ENCODE measurements at regions not wholly inside any gene's neighbourhood (a gene's known extent, or its start where the extent isn't known, plus 50 kb on each side); places are given as distances from the start of the nearest gene placed in this dataset.

DNA sequence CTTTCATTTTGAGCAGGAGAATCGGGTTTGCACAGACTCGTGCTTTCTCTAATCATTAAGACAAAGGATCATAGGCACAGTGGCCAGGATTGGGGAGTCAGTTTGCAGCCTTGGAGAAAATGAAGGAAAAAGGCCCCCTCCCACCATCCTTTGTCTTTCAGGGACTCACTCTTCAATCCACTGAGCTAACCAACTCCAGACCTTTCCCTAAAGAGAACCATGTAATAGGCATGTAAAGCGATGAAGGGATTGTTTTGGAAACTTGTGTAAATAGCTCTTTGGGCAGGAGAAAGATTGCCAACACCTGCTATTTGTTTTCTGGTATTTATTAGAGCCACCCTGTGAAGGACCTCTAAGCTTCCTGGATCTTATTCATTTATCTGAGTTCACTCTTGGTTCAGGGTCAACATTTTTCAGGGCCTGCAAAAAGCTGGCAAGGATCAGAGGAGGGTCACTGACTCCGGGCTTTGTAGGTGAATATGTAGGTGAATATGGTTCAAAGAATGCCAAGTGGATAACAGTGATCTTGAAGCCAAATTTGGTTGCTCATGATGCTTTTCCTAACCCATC lies 192.6 kb upstream of the FGGY start:
- H3K27ac Mint-ChIP-seq: no peak overlapping the region
- H3K4me3 Mint-ChIP-seq: no peak overlapping the region
- no peaks in the 10 kb centered on the region for H3K4me1 Mint-ChIP-seq
- H3K36me3 Mint-ChIP-seq (ENCODE audit: low read depth): no peaks in the 10 kb centered on the region
- H3K27me3 Mint-ChIP-seq: no peaks in the 10 kb centered on the region
- no peak for ATAC-seq (replicated peaks)
- no peaks in the 10 kb centered on the region for H3K9me3 Mint-ChIP-seq

DNA sequence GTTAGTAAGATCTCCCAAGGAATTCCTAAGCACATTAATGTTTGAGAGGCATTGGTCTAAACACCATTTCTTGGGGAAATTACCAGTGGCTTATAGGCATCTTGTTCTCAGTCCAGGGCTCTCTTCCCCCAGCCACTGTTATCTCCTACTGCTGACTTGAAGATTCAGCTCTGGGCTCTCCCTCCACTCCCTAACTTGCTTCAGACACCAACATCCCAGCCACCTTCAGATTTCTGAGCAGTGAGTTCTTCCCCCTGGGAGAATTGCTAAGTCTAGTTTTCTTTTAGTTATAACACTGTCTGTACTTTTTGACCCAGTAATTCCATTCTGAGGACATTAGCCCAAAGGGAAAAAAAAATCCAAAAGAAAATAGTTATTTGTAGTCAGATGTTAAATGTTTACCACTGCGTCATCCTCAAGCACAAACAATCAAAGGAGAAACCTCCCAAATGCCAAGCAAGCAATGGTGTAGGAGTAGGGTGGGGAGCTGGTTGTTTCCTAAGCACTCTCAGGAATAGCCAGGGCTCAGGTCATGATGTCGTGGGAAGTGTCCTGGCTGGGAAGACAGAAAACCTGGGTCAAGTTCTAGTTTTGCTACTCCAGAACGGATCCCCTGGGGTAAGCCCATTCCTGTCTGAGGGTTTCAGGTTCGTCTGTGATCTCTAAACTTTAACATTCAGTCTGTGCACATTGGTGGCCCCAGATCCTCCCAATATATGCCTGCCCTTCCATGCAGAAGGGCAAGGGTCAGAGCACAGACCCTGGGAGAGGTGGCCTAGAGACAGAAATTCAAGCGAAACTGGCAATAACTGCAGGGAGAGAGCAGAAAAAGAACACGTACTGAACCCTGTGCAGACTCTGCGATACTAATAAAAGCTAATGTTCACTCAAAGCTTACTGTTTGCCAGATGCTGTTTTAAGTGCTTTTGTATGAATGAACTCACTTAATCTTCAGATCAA lies 191.1 kb upstream of the FGGY start:
- Mint-ChIP-seq H3K4me3 (no peak overlapping the region), H3K9me3 (no peaks in the 10 kb centered on the region), H3K27me3 (no peaks in the 10 kb centered on the region), H3K4me1 (no peaks in the 10 kb centered on the region), H3K27ac (peak overlapping the region; percentile 57), H3K36me3 (ENCODE audit: low read depth) (no peaks in the 10 kb centered on the region)
- no peak for ATAC-seq (replicated peaks)

- no peak overlapping the region for H3K27ac Mint-ChIP-seq
- H3K9me3 Mint-ChIP-seq: no peaks in the 10 kb centered on the region
- no peak for ATAC-seq (replicated peaks)
- H3K4me3 Mint-ChIP-seq: no peak overlapping the region
- H3K36me3 Mint-ChIP-seq (ENCODE audit: low read depth): no peaks in the 10 kb centered on the region
- H3K27me3 Mint-ChIP-seq: no peaks in the 10 kb centered on the region
- no peaks in the 10 kb centered on the region for H3K4me1 Mint-ChIP-seq
Observed at GRCh38 chr1:59107516-59107915, 189.4 kb upstream of the FGGY start.

DNA sequence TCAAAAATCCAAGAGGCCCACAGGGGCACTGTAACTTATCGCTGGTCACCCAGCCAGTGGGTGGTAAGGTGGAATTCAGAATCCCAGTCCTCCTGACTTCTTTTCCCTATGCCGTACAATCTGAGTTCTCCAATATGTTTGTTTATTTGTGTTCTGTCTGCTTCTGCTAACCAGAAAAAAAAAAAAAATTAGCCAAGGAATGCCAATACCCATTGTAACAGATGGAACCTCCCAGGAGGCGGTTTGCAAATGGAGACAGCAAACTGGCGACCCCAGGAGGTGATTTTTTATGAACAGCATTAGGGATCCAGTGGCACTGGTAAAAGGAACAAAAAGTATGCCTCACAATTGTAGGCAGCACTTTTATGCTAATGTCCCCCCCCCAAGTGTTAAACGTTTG lies 189.0 kb upstream of the FGGY start:
- Mint-ChIP-seq H3K27me3 (no peaks in the 10 kb centered on the region), H3K4me3 (no peak overlapping the region), H3K27ac (no peak overlapping the region), H3K9me3 (no peaks in the 10 kb centered on the region), H3K4me1 (no peaks in the 10 kb centered on the region), H3K36me3 (ENCODE audit: low read depth) (no peaks in the 10 kb centered on the region)
- no peak for ATAC-seq (replicated peaks)

GRCh38 chr1:59108481-59109317 lies 188.2 kb upstream of the FGGY start:
- no peak overlapping the region for H3K4me3 Mint-ChIP-seq
- ATAC-seq (replicated peaks): no peak

DNA sequence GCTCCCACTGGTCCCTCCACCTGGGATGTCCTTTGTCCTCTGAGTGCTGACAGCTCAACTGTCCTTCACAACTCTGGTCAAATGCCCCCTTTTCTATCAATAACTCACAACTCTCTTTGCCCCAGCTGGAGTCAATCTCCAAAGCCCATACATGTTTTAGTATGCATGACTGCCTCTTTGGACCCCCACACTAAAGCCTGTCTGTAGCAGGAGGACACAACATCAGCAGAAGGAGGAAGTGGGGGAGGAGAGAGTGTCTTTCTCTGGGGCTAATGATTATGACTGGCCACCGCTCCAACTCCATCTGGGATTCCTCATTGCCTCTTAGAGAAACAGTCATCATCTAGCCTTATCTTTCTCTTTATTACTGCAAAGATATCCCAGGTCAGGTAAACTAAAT lies 186.6 kb upstream of the FGGY start:
- Mint-ChIP-seq H3K27me3 (no peaks in the 10 kb centered on the region), H3K4me3 (no peak overlapping the region), H3K4me1 (no peaks in the 10 kb centered on the region), H3K27ac (no peak overlapping the region), H3K9me3 (no peaks in the 10 kb centered on the region), H3K36me3 (ENCODE audit: low read depth) (no peaks in the 10 kb centered on the region)
- no peak for ATAC-seq (replicated peaks)

More at GRCh38 chr1:59108481-59109317, 188.2 kb upstream of the FGGY start:
- no peak overlapping the region for H3K27ac Mint-ChIP-seq
- H3K4me1 Mint-ChIP-seq: no peaks in the 10 kb centered on the region
- H3K36me3 Mint-ChIP-seq (ENCODE audit: low read depth): no peaks in the 10 kb centered on the region
- H3K27me3 Mint-ChIP-seq: no peaks in the 10 kb centered on the region
- no peaks in the 10 kb centered on the region for H3K9me3 Mint-ChIP-seq

DNA sequence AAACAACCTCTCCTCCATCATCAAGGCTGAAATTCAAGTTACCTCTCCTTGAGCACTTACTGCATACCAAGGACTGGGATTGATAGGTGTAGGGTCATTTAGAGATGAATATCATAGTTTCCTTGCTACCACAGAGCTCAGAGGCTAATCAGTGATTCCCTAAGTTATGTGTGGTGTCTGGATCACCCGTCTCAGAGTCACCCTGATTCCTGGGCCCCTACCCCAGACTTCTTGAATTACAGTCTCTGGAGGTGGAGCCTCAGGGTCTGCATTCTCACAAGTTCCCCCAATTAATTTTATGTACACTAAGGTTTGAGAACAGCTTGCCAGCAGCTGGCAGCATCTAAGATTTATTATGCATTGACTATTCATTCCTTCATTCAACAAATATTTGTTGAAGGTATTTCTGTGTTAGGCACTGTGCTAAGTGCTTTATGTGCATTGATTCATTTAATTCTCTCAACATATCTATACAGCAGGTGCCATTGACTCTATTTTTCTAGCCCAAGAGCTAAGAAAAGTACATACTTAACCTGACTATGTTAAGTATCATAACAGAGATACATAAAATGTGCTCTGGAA lies 182.9 kb upstream of the FGGY start:
- no peaks in the 10 kb centered on the region for H3K36me3 Mint-ChIP-seq (ENCODE audit: low read depth)
- peaks cover 8% of the 10 kb centered on the region for H3K27me3 Mint-ChIP-seq
- no peaks in the 10 kb centered on the region for H3K9me3 Mint-ChIP-seq
- no peak for ATAC-seq (replicated peaks)
- no peaks in the 10 kb centered on the region for H3K4me1 Mint-ChIP-seq
- H3K4me3 Mint-ChIP-seq: no peak overlapping the region
- no peak overlapping the region for H3K27ac Mint-ChIP-seq

DNA sequence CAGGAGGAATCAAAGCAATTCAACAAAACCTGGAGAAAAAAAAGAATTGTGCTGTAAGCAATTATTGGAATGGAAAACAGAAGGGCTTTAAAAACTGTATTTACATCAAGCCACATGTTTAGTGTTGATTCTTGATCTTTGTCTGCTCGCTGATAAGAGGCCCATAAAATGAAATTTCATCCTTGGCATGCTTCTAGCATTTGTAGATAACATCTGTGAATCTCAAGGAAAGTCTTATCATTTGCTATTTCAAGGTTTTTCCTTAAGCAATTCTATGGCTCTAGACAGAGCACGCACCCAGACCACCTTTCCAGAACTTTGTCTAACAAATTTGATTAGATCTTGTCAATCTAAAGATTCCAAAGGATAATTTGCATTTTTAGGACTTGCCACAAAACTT lies 181.0 kb upstream of the FGGY start:
- Mint-ChIP-seq H3K4me3 (no peak overlapping the region), H3K36me3 (ENCODE audit: low read depth) (no peaks in the 10 kb centered on the region), H3K27me3 (peaks cover 8% of the 10 kb centered on the region), H3K4me1 (no peaks in the 10 kb centered on the region), H3K9me3 (no peaks in the 10 kb centered on the region), H3K27ac (no peak overlapping the region)
- ATAC-seq (replicated peaks): no peak

- Mint-ChIP-seq H3K4me1 (no peaks in the 10 kb centered on the region), H3K27me3 (peaks cover 8% of the 10 kb centered on the region), H3K36me3 (ENCODE audit: low read depth) (no peaks in the 10 kb centered on the region), H3K27ac (no peak overlapping the region), H3K9me3 (no peaks in the 10 kb centered on the region), H3K4me3 (no peak overlapping the region)
- no peak for ATAC-seq (replicated peaks)
Observed at GRCh38 chr1:59116920-59117542, 179.9 kb upstream of the FGGY start.

GRCh38 chr1:59122527-59122926 lies 174.4 kb upstream of the FGGY start:
- ATAC-seq (replicated peaks): no peak
- Mint-ChIP-seq H3K27ac (no peak overlapping the region), H3K9me3 (no peaks in the 10 kb centered on the region), H3K4me1 (peaks cover 12% of the 10 kb centered on the region), H3K27me3 (peaks cover 29% of the 10 kb centered on the region), H3K36me3 (ENCODE audit: low read depth) (no peaks in the 10 kb centered on the region), H3K4me3 (no peak overlapping the region)

DNA sequence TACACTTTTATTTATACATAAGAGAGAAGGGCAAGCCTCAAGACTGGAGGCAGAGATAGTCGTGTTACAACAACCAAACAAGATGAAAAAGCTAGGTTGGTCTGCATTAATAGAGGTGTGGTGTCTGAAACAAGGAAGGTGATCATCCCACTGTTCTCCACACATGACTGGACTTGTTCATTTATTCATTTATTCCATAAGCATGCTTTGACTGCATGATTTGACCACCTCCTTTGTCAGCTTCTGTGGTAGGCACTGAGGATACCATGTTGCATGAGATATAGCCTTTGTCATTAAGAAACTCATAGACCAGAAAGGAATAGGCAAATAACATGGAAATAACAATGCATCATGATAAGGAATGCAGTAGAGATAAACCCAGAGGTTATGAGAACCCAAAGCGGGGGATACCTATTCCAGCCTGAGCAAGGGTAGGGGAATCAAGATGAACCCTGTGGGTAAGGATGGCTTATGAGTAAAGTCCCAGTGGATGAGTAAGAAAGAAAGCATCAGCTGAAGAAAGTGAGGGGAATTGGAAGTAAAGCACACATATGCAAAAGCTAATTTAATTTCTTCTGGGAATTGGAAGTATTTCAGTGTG lies 173.7 kb upstream of the FGGY start:
- no peaks in the 10 kb centered on the region for H3K36me3 Mint-ChIP-seq (ENCODE audit: low read depth)
- peak; percentile 20 for ATAC-seq (replicated peaks)
- peaks cover 12% of the 10 kb centered on the region for H3K4me1 Mint-ChIP-seq

GRCh38 chr1:59124166-59124565 lies 172.7 kb upstream of the FGGY start:
- H3K36me3 Mint-ChIP-seq (ENCODE audit: low read depth): no peaks in the 10 kb centered on the region
- no peak overlapping the region for H3K27ac Mint-ChIP-seq
- H3K4me1 Mint-ChIP-seq: peaks cover 12% of the 10 kb centered on the region
- no peak overlapping the region for H3K4me3 Mint-ChIP-seq
- H3K27me3 Mint-ChIP-seq: peaks cover 32% of the 10 kb centered on the region
- no peaks in the 10 kb centered on the region for H3K9me3 Mint-ChIP-seq
- ATAC-seq (replicated peaks): no peak

More for the DNA sequence above, 173.7 kb upstream of the FGGY start:
- no peak overlapping the region for H3K27ac Mint-ChIP-seq
- peaks cover 32% of the 10 kb centered on the region for H3K27me3 Mint-ChIP-seq
- H3K9me3 Mint-ChIP-seq: no peaks in the 10 kb centered on the region
- H3K4me3 Mint-ChIP-seq: no peak overlapping the region

GRCh38 chr1:59125154-59125553 lies 171.7 kb upstream of the FGGY start:
- Mint-ChIP-seq H3K27ac (no peak overlapping the region), H3K36me3 (ENCODE audit: low read depth) (no peaks in the 10 kb centered on the region), H3K4me1 (peaks cover 12% of the 10 kb centered on the region), H3K9me3 (no peaks in the 10 kb centered on the region), H3K4me3 (no peak overlapping the region), H3K27me3 (peaks cover 32% of the 10 kb centered on the region)
- ATAC-seq (replicated peaks): peak; percentile 30

Measured in activated T-helper 17 cell treated with anti-CD3 and anti-CD28 coated beads, Interleukin-2, amount 50 U/mL, for 72 hours (primary cell).